ENCODE measurements at regions not wholly inside any gene's neighbourhood (a gene's known extent, or its start where the extent isn't known, plus 50 kb on each side); places are given as distances from the start of the nearest gene placed in this dataset.
"Not testable (repeated sequence)": the region's sequence is repeated elsewhere in the genome, so short reads cannot be mapped to it uniquely, and the experiment has no call there.

DNA sequence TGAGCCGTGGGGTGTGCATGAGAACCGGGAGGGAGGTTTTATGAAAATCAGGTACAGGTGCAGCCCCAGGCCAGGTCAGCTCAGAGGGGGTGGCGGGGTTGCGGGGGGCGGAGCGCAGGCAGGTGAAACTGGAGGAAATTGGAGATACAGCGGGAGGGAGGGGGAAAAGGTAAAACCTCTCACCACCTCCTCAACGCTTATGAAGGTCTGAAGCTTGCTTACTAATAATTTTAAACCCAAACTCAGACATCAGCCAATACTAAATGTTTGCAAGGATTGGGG lies 101.2 kb upstream of the GRK3 start:
- H3K4me2 ChIP-seq (ENCODE audit: insufficient read depth, low read length, poor library complexity, severe bottlenecking); H3K23ac ChIP-seq (ENCODE audit: low read depth, low read length, poor library complexity); H2BK12ac ChIP-seq (ENCODE audit: low read length); H4K8ac ChIP-seq (ENCODE audit: low read depth, low read length); H3K4me1 ChIP-seq (ENCODE audit: control insufficient read depth in 2 of 2, insufficient read depth in 1 of 2, low read depth in 1 of 2, low read length in 2 of 2); H2AK5ac ChIP-seq (ENCODE audit: low read depth, low read length); H3K4me3 ChIP-seq (ENCODE audit: low read length in 2 of 2); H3K4ac ChIP-seq (ENCODE audit: low read length); H2BK5ac ChIP-seq (ENCODE audit: low read length); H3K27ac ChIP-seq (replicated peaks; ENCODE audit: low read length); H3K9me3 ChIP-seq (replicated peaks in 1 of 2; ENCODE audit: control insufficient read depth in 2 of 2, insufficient read depth in 1 of 2, low read depth in 1 of 2, low read length in 2 of 2); H2BK120ac ChIP-seq (ENCODE audit: low read depth, low read length); H3K9ac ChIP-seq (ENCODE audit: low read depth, low read length, poor library complexity); H3K14ac ChIP-seq (ENCODE audit: low read length); DNase-seq (ENCODE audit: low spot score); H2BK15ac ChIP-seq (ENCODE audit: low read length); H4K91ac ChIP-seq (ENCODE audit: low read depth, low read length, poor library complexity); H3K79me1 ChIP-seq (ENCODE audit: low read depth, low read length); H2AFZ ChIP-seq (ENCODE audit: low read length); H3K27me3 ChIP-seq (ENCODE audit: control insufficient read depth in 3 of 3, insufficient read depth in 3 of 3, low read depth in 1 of 3, low read length in 3 of 3); H3K18ac ChIP-seq (ENCODE audit: low read length): not testable (repeated sequence)
- H3K36me3 ChIP-seq (replicated peaks in 1 of 2; ENCODE audit: control insufficient read depth in 2 of 2, insufficient read depth in 2 of 2, low read length in 2 of 2), result peaks cover 20 to 37% of the 10 kb centered on the region in 2 donors
- no CpG with 5 or more reads among the region's 8 CpGs for WGBS, 2 donors (ENCODE audit: extremely low coverage in 2 of 2, insufficient read length in 2 of 2, insufficient replicate concordance in 1 of 2)

GRCh38 chr22:25464326-25464725 lies 100.1 kb upstream of the GRK3 start:
- H3K36me3 ChIP-seq (replicated peaks in 1 of 2; ENCODE audit: control insufficient read depth in 2 of 2, insufficient read depth in 2 of 2, low read length in 2 of 2), result peaks cover 15 to 28% of the 10 kb centered on the region in 2 donors
- H2AFZ ChIP-seq (ENCODE audit: low read length); H3K4ac ChIP-seq (ENCODE audit: low read length); H3K27me3 ChIP-seq (ENCODE audit: control insufficient read depth in 3 of 3, insufficient read depth in 3 of 3, low read depth in 1 of 3, low read length in 3 of 3); H2BK5ac ChIP-seq (ENCODE audit: low read length); H3K27ac ChIP-seq (replicated peaks; ENCODE audit: low read length); H2BK15ac ChIP-seq (ENCODE audit: low read length); H2BK12ac ChIP-seq (ENCODE audit: low read length); H2AK5ac ChIP-seq (ENCODE audit: low read depth, low read length); H3K9me3 ChIP-seq (replicated peaks in 1 of 2; ENCODE audit: control insufficient read depth in 2 of 2, insufficient read depth in 1 of 2, low read depth in 1 of 2, low read length in 2 of 2); H3K4me3 ChIP-seq (ENCODE audit: low read length in 2 of 2); H3K4me1 ChIP-seq (ENCODE audit: control insufficient read depth in 2 of 2, insufficient read depth in 1 of 2, low read depth in 1 of 2, low read length in 2 of 2); H3K9ac ChIP-seq (ENCODE audit: low read depth, low read length, poor library complexity); H3K4me2 ChIP-seq (ENCODE audit: insufficient read depth, low read length, poor library complexity, severe bottlenecking); H2BK120ac ChIP-seq (ENCODE audit: low read depth, low read length); H3K14ac ChIP-seq (ENCODE audit: low read length); H3K23ac ChIP-seq (ENCODE audit: low read depth, low read length, poor library complexity); H3K79me1 ChIP-seq (ENCODE audit: low read depth, low read length); H4K8ac ChIP-seq (ENCODE audit: low read depth, low read length); DNase-seq (ENCODE audit: low spot score); H3K18ac ChIP-seq (ENCODE audit: low read length); H4K91ac ChIP-seq (ENCODE audit: low read depth, low read length, poor library complexity): not testable (repeated sequence)
- WGBS, 2 donors (ENCODE audit: extremely low coverage in 2 of 2, insufficient read length in 2 of 2, insufficient replicate concordance in 1 of 2), result no CpG with 5 or more reads among the region's 9 CpGs

DNA sequence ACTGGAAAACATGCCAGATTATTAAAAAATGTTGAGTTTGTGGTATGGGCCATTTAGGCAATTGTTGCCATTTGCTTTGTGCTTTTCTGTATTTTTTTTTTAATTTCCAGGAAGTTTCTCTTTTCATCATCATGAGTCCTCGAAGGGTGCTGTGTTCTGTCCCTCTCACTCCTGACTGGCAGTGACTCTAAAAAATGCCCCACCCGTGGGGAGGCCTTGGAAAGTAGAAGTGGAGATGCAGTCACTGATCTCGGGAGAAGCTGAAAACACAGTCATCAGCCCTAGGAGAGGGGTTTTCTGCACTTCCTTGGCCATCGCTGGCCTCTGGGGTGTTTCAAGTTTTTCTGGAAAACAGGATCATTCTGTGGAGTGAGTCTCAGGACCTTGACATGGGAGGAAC lies 98.5 kb upstream of the GRK3 start:
- Histone ChIP-seq H3K27ac (replicated peaks; ENCODE audit: low read length) (no peak overlapping the region), H3K4me3 (ENCODE audit: low read length in 2 of 2) (no peak overlapping the region), H2BK5ac (ENCODE audit: low read length) (no peak overlapping the region), H3K27me3 (ENCODE audit: control insufficient read depth in 3 of 3, insufficient read depth in 3 of 3, low read depth in 1 of 3, low read length in 3 of 3) (no peaks in the 10 kb centered on the region), H3K79me1 (ENCODE audit: low read depth, low read length) (peaks cover 2% of the 10 kb centered on the region), H2BK15ac (ENCODE audit: low read length) (no peak overlapping the region), H2BK12ac (ENCODE audit: low read length) (no peak overlapping the region), H3K9me3 (replicated peaks in 1 of 2; ENCODE audit: control insufficient read depth in 2 of 2, insufficient read depth in 1 of 2, low read depth in 1 of 2, low read length in 2 of 2) (no peaks in the 10 kb centered on the region), H2BK120ac (ENCODE audit: low read depth, low read length) (no peak overlapping the region), H3K23ac (ENCODE audit: low read depth, low read length, poor library complexity) (no peak overlapping the region), H3K4ac (ENCODE audit: low read length) (no peak overlapping the region), H2AFZ (ENCODE audit: low read length) (no peak overlapping the region), H3K18ac (ENCODE audit: low read length) (no peak overlapping the region), H4K91ac (ENCODE audit: low read depth, low read length, poor library complexity) (no peak overlapping the region), H3K4me2 (ENCODE audit: insufficient read depth, low read length, poor library complexity, severe bottlenecking) (no peak overlapping the region), H3K14ac (ENCODE audit: low read length) (no peak overlapping the region), H3K4me1 (ENCODE audit: control insufficient read depth in 2 of 2, insufficient read depth in 1 of 2, low read depth in 1 of 2, low read length in 2 of 2) (no peaks in the 10 kb centered on the region), H2AK5ac (ENCODE audit: low read depth, low read length) (no peak overlapping the region), H3K36me3 (replicated peaks in 1 of 2; ENCODE audit: control insufficient read depth in 2 of 2, insufficient read depth in 2 of 2, low read length in 2 of 2) (peaks cover 6 to 12% of the 10 kb centered on the region in 2 donors), H3K9ac (ENCODE audit: low read depth, low read length, poor library complexity) (no peak overlapping the region), H4K8ac (ENCODE audit: low read depth, low read length) (no peak overlapping the region)
- DNase-seq (ENCODE audit: low spot score), result no peak
- no CpG with 5 or more reads among the region's 4 CpGs for WGBS, 2 donors (ENCODE audit: extremely low coverage in 2 of 2, insufficient read length in 2 of 2, insufficient replicate concordance in 1 of 2)

- Histone ChIP-seq H3K27me3 (ENCODE audit: control insufficient read depth in 3 of 3, insufficient read depth in 3 of 3, low read depth in 1 of 3, low read length in 3 of 3) (no peaks in the 10 kb centered on the region), H3K9ac (ENCODE audit: low read depth, low read length, poor library complexity) (no peak overlapping the region), H4K91ac (ENCODE audit: low read depth, low read length, poor library complexity) (no peak overlapping the region), H2AK5ac (ENCODE audit: low read depth, low read length) (no peak overlapping the region), H3K18ac (ENCODE audit: low read length) (no peak overlapping the region), H4K8ac (ENCODE audit: low read depth, low read length) (no peak overlapping the region), H3K4me2 (ENCODE audit: insufficient read depth, low read length, poor library complexity, severe bottlenecking) (no peak overlapping the region), H3K79me1 (ENCODE audit: low read depth, low read length) (no peaks in the 10 kb centered on the region), H3K9me3 (replicated peaks in 1 of 2; ENCODE audit: control insufficient read depth in 2 of 2, insufficient read depth in 1 of 2, low read depth in 1 of 2, low read length in 2 of 2) (peaks cover 6 to 7% of the 10 kb centered on the region in 2 donors), H3K36me3 (replicated peaks in 1 of 2; ENCODE audit: control insufficient read depth in 2 of 2, insufficient read depth in 2 of 2, low read length in 2 of 2) (peaks cover 5 to 23% of the 10 kb centered on the region in 2 donors), H2BK5ac (ENCODE audit: low read length) (no peak overlapping the region), H3K27ac (replicated peaks; ENCODE audit: low read length) (no peak overlapping the region), H3K14ac (ENCODE audit: low read length) (no peak overlapping the region), H2AFZ (ENCODE audit: low read length) (no peak overlapping the region), H3K4me3 (ENCODE audit: low read length in 2 of 2) (no peak overlapping the region), H2BK120ac (ENCODE audit: low read depth, low read length) (no peak overlapping the region), H3K23ac (ENCODE audit: low read depth, low read length, poor library complexity) (no peak overlapping the region), H2BK15ac (ENCODE audit: low read length) (no peak overlapping the region), H2BK12ac (ENCODE audit: low read length) (no peak overlapping the region), H3K4me1 (ENCODE audit: control insufficient read depth in 2 of 2, insufficient read depth in 1 of 2, low read depth in 1 of 2, low read length in 2 of 2) (peaks cover 0 to 2% of the 10 kb centered on the region in 2 donors), H3K4ac (ENCODE audit: low read length) (no peak overlapping the region)
- no CpG with 5 or more reads among the region's 4 CpGs for WGBS, 2 donors (ENCODE audit: extremely low coverage in 2 of 2, insufficient read length in 2 of 2, insufficient replicate concordance in 1 of 2)
- no peak for DNase-seq (ENCODE audit: low spot score)
These were observed 92.1 kb upstream of the GRK3 start for GRCh38 chr22:25472382-25472781.

All from neuronal stem cell (in vitro differentiated cells).